GM23248 (cell line): ENCODE measurements at regions not wholly inside any gene's neighbourhood (a gene's known extent, or its start where the extent isn't known, plus 50 kb on each side); places are given as distances from the start of the nearest gene placed in this dataset.

Source experiments
- DNase-seq: peaks from one replicate; pipeline ENCODE4 v3.0.0-alpha.2; 2015
- H2AFZ ChIP-seq: fragments of 200-600 bp; sonication (generic); 2 replicates; pipeline ENCODE4 v1.6.1; 2016; ENCODE audit warnings: antibody characterized with exemption
- H3F3A ChIP-seq: fragments of 200-600 bp; sonication (generic); 2 replicates; pipeline ENCODE4 v1.6.1; 2016; ENCODE audit warnings: mild to moderate bottlenecking, antibody characterized with exemption, mixed run types; ENCODE audit not compliant: insufficient read depth
- H3K27ac ChIP-seq: fragments of 200-600 bp; sonication (generic); 2 replicates; pipeline ENCODE4 v1.5.1; 2016; ENCODE audit warnings: mild to moderate bottlenecking
- H3K27me3 ChIP-seq: fragments of 200-600 bp; sonication (generic); replicated peaks from 2 replicates; pipeline ENCODE4 v1.6.1; 2016; ENCODE audit warnings: mild to moderate bottlenecking; ENCODE audit not compliant: insufficient read depth
- H3K36me3 ChIP-seq: fragments of 200-600 bp; sonication (generic); 2 replicates; pipeline ENCODE4 v1.6.1; 2016; ENCODE audit warnings: low read depth, mild to moderate bottlenecking
- H3K4me1 ChIP-seq: fragments of 200-600 bp; sonication (generic); 2 replicates; pipeline ENCODE4 v1.6.1; 2016; ENCODE audit warnings: mild to moderate bottlenecking; ENCODE audit not compliant: insufficient read depth
- H3K4me2 ChIP-seq: fragments of 200-600 bp; sonication (generic); one replicate; pipeline ENCODE4 v1.6.1; 2016; ENCODE audit warnings: mild to moderate bottlenecking; ENCODE audit not compliant: unreplicated experiment
- H3K4me3 ChIP-seq: fragments of 200-600 bp; sonication (generic); 2 replicates; pipeline ENCODE4 v1.5.1; 2016; ENCODE audit warnings: mild to moderate bottlenecking
- H3K79me2 ChIP-seq: fragments of 200-600 bp; sonication (generic); 2 replicates; pipeline ENCODE4 v1.6.1; 2016; ENCODE audit warnings: mild to moderate bottlenecking; ENCODE audit not compliant: insufficient read depth
- H3K9ac ChIP-seq: fragments of 200-600 bp; sonication (generic); 2 replicates; pipeline ENCODE4 v1.6.1; 2016; ENCODE audit warnings: mild to moderate bottlenecking
- H3K9me2 ChIP-seq: fragments of 200-600 bp; sonication (generic); 2 replicates; pipeline ENCODE4 v1.6.1; 2016; ENCODE audit warnings: mixed run types, mild to moderate bottlenecking, moderate library complexity; ENCODE audit not compliant: insufficient read depth
- H3K9me3 ChIP-seq: fragments of 200-600 bp; sonication (generic); one replicate; pipeline ENCODE4 v1.6.1; 2017; ENCODE audit warnings: low read depth
- H4K20me1 ChIP-seq: fragments of 200-600 bp; sonication (generic); 2 replicates; pipeline ENCODE4 v1.6.0; 2016; ENCODE audit not compliant: insufficient read depth
- EZH2 ChIP-seq: fragments of 200-600 bp; sonication (generic); IDR thresholded peaks from 2 replicates; pipeline ENCODE4 v1.6.1; 2018; ENCODE audit warnings: antibody characterized with exemption, mild to moderate bottlenecking; ENCODE audit not compliant: insufficient read depth, poor library complexity, severe bottlenecking
- EZH2phosphoT487 ChIP-seq: fragments of 200-600 bp; sonication (generic); IDR thresholded peaks from 2 replicates; pipeline ENCODE4 v1.6.1; 2018; ENCODE audit warnings: antibody characterized with exemption, moderate library complexity, mild to moderate bottlenecking, low read depth; ENCODE audit not compliant: insufficient read depth
- WGBS, 2 experiments: methylation state at CpG; one replicate each; pipeline ENCODE4 v1.1.6; 2015 to 2017; ENCODE audit warnings: low lambda C conversion rate in 2 of 2, low coverage in 1 of 2; ENCODE audit errors: missing lambda C conversion rate in 2 of 2; 5-methylcytosine and 5-hydroxymethylcytosine counted together
- in situ Hi-C: fragments of 300-500 bp; cut with MboI; formaldehyde crosslinking; loops from 2 replicates; pipeline ENCODE4 v1.15.0; 2020

GRCh38 chr14:53472306-53472705 is 319.2 kb upstream of the DDHD1 start:
- H3K9ac ChIP-seq = no peak overlapping the region
- no peaks in the 10 kb centered on the region for H3K79me2 ChIP-seq
- TF ChIP-seq EZH2phosphoT487 (no peak), EZH2 (no peak)
- no peaks in the 10 kb centered on the region for H3K9me2 ChIP-seq
- DNase-seq = peak; percentile 34
- H3K36me3 ChIP-seq = no peaks in the 10 kb centered on the region
- H3F3A ChIP-seq = no peaks in the 10 kb centered on the region
- no peak overlapping the region for H3K27ac ChIP-seq
- H3K4me1 ChIP-seq = 0 out of 2 replicates have a peak, but pooled peaks cover 6% of the 10 kb centered on the region
- H3K4me2 ChIP-seq = no peak overlapping the region
- no peaks in the 10 kb centered on the region for H4K20me1 ChIP-seq
- no peak overlapping the region for H2AFZ ChIP-seq
- H3K9me3 ChIP-seq = no peaks in the 10 kb centered on the region
- H3K4me3 ChIP-seq = no peak overlapping the region
- in situ Hi-C loops = no loop called here
- no peaks in the 10 kb centered on the region for H3K27me3 ChIP-seq

GRCh38 chr14:53470351-53471043 is 317.4 kb upstream of the DDHD1 start:
- H2AFZ ChIP-seq = no peak overlapping the region
- H3K9me3 ChIP-seq = no peaks in the 10 kb centered on the region
- in situ Hi-C loops = no loop called here
- H3K9ac ChIP-seq = no peak overlapping the region
- H3K4me3 ChIP-seq = no peak overlapping the region
- no peak overlapping the region for H3K27ac ChIP-seq
- H3K27me3 ChIP-seq = no peaks in the 10 kb centered on the region
- DNase-seq = peak; percentile 64
- no peak overlapping the region for H3K4me2 ChIP-seq
- H3K9me2 ChIP-seq = no peaks in the 10 kb centered on the region
- 65 to 77% methylated on average over 2 of the region's 2 CpGs for WGBS, 2 experiments
- 0 out of 2 replicates have a peak, but pooled peaks cover 6% of the 10 kb centered on the region for H3K4me1 ChIP-seq
- H4K20me1 ChIP-seq = no peaks in the 10 kb centered on the region
- H3F3A ChIP-seq = no peaks in the 10 kb centered on the region
- TF ChIP-seq EZH2 (no peak), EZH2phosphoT487 (no peak)
- H3K36me3 ChIP-seq = no peaks in the 10 kb centered on the region
- no peaks in the 10 kb centered on the region for H3K79me2 ChIP-seq

- in situ Hi-C loops = no loop called here
- Histone ChIP-seq H3K79me2 (no peaks in the 10 kb centered on the region), H3F3A (no peaks in the 10 kb centered on the region), H3K36me3 (no peaks in the 10 kb centered on the region), H3K4me3 (no peak overlapping the region), H3K27me3 (no peaks in the 10 kb centered on the region), H3K9me3 (no peaks in the 10 kb centered on the region), H4K20me1 (no peaks in the 10 kb centered on the region), H3K9me2 (no peaks in the 10 kb centered on the region), H2AFZ (no peak overlapping the region), H3K4me1 (0 out of 2 replicates have a peak, but pooled peaks cover 6% of the 10 kb centered on the region), H3K9ac (no peak overlapping the region), H3K4me2 (no peak overlapping the region), H3K27ac (no peak overlapping the region)
- WGBS, 2 experiments = 61 to 66% methylated on average over 3 of the region's 3 CpGs
- TF ChIP-seq EZH2phosphoT487 (no peak), EZH2 (no peak)
- DNase-seq = no peak
These were observed 315.8 kb upstream of the DDHD1 start for GRCh38 chr14:53468876-53469275.

- Histone ChIP-seq H3K9me3 (no peaks in the 10 kb centered on the region), H3K27me3 (no peaks in the 10 kb centered on the region), H3K27ac (no peak overlapping the region), H4K20me1 (no peaks in the 10 kb centered on the region), H3K9me2 (0 out of 2 replicates have a peak, but pooled peaks cover 3% of the 10 kb centered on the region), H3K4me2 (no peak overlapping the region), H2AFZ (no peak overlapping the region), H3K4me3 (no peak overlapping the region), H3K9ac (no peak overlapping the region), H3K36me3 (no peaks in the 10 kb centered on the region), H3K4me1 (no peaks in the 10 kb centered on the region), H3F3A (no peaks in the 10 kb centered on the region), H3K79me2 (no peaks in the 10 kb centered on the region)
- in situ Hi-C loops = no loop called here
- TF ChIP-seq EZH2 (no peak), EZH2phosphoT487 (no peak)
- no peak for DNase-seq
- 88 to 92% methylated on average over 2 of the region's 2 CpGs for WGBS, 2 experiments
These were observed 311.3 kb upstream of the DDHD1 start for GRCh38 chr14:53464376-53464775.
